Common myeloid progenitor, CD34-positive (primary cell): ENCODE measurements at regions not wholly inside any gene's neighbourhood (a gene's known extent, or its start where the extent isn't known, plus 50 kb on each side); places are given as distances from the start of the nearest gene placed in this dataset.

ENCODE experiments used
- CTCF ChIA-PET: fragments of 350-600 bp; sonication (Branson Sonifier 250); formaldehyde crosslinking; loops from one replicate; lab custom pipeline; 2021; ENCODE audit warnings: antibody characterized with exemption; lab: Charles Lee
- POLR2A ChIA-PET: fragments of 350-600 bp; sonication (Branson Sonifier 250); formaldehyde crosslinking; loops from one replicate; lab custom pipeline; 2021; ENCODE audit warnings: antibody characterized with exemption; lab: Charles Lee
- DNase-seq, 3 donors: peaks; one replicate each; pipeline versions ENCODE4 v3.0.0 to v3.0.0-alpha.2; 2013
- H3K27ac ChIP-seq, 2 experiments: 1 replicate in 1 of 2; 2 replicates in 1 of 2; pipeline ENCODE4 v1.7.0; 2013; ENCODE audit warnings: inconsistent platforms in 2 of 2, low read length in 2 of 2, mild to moderate bottlenecking in 2 of 2, low read depth in 1 of 2, moderate library complexity in 1 of 2; ENCODE audit not compliant: severe bottlenecking in 2 of 2, insufficient read depth in 1 of 2, poor library complexity in 1 of 2
- H3K27me3 ChIP-seq, 5 experiments: replicated peaks in 2 of 5; 1 replicate in 3 of 5; 2 replicates in 2 of 5; pipeline versions ENCODE4 v1.6.1 to v1.7.0; 2013; ENCODE audit warnings: low read length in 4 of 5, mild to moderate bottlenecking in 2 of 5, moderate library complexity in 2 of 5, inconsistent platforms in 1 of 5; ENCODE audit not compliant: insufficient read depth in 5 of 5, control insufficient read depth in 4 of 5
- H3K36me3 ChIP-seq, 4 experiments: 1 replicate in 2 of 4; 2 replicates in 2 of 4; pipeline versions ENCODE4 v1.6.1 to v1.7.0; 2013; ENCODE audit warnings: low read length in 3 of 4, control low read depth in 1 of 4, mild to moderate bottlenecking in 1 of 4; ENCODE audit not compliant: control insufficient read depth in 4 of 4, insufficient read depth in 4 of 4
- H3K4me1 ChIP-seq, 4 experiments: 1 replicate in 3 of 4; 2 replicates in 1 of 4; pipeline versions ENCODE4 v1.6.1 to v1.7.1; 2013; ENCODE audit warnings: low read length in 3 of 4, mild to moderate bottlenecking in 3 of 4, control low read depth in 1 of 4, inconsistent platforms in 1 of 4, moderate library complexity in 1 of 4; ENCODE audit not compliant: control insufficient read depth in 4 of 4, insufficient read depth in 4 of 4; ENCODE audit errors: control extremely low read depth in 1 of 4
- H3K4me3 ChIP-seq, 7 experiments: 1 replicate in 4 of 7; 2 replicates in 3 of 7; pipeline versions ENCODE4 v1.5.1 to v1.7.0; 2013; ENCODE audit warnings: mild to moderate bottlenecking in 7 of 7, low read length in 6 of 7, moderate library complexity in 6 of 7, inconsistent platforms in 2 of 7, low read depth in 2 of 7, control low read depth in 1 of 7; ENCODE audit not compliant: insufficient read depth in 4 of 7, control insufficient read depth in 1 of 7; ENCODE audit errors: extremely low read depth in 1 of 7
- H3K9me3 ChIP-seq, 5 experiments: 1 replicate in 4 of 5; 2 replicates in 1 of 5; pipeline versions ENCODE4 v1.6.1 to v1.7.1; 2013; ENCODE audit warnings: low read length in 4 of 5, mild to moderate bottlenecking in 2 of 5, inconsistent platforms in 1 of 5, low read depth in 1 of 5, moderate library complexity in 1 of 5; ENCODE audit not compliant: control insufficient read depth in 4 of 5, insufficient read depth in 2 of 5; ENCODE audit errors: control extremely low read depth in 1 of 5
- WGBS: methylation state at CpG from one replicate; pipeline ENCODE4 v1.1.5; 2013; ENCODE audit not compliant: insufficient coverage; 5-methylcytosine and 5-hydroxymethylcytosine counted together

DNA sequence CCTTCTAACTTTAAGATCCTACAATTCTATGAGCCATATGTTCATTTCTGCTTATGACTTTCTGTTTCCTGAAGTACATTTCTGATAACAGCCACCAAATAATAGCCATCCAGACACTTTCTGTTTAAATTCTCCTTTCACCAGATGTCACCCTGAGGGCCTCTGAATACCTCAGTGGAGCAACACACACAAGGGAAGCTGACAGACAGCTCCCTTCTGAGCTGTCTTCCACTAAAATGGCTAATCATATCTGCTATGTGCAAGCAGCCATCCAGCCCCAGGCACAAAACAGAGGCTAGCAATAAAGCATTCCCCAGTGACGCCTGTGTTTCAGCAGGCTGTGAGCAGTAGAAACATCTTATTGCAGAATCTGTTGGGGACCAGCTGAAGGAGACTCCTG, 666.6 kb upstream of the UBE2E2 start:
- H3K4me1 ChIP-seq: peaks cover 0 to 16% (median 5%) of the 10 kb centered on the region in 4 experiments
- peak overlapping the region in 1 of 2 experiments; percentile 11 for H3K27ac ChIP-seq
- peak overlapping the region in 1 of 7 experiments; percentile 4 for H3K4me3 ChIP-seq
- peak in 2 of 3 donors; percentile 52 to 79 for DNase-seq
- WGBS: 78% methylated on average over 1 of the region's 1 CpG
- POLR2A ChIA-PET: no interaction called here
- H3K9me3 ChIP-seq: no peaks in the 10 kb centered on the region
- H3K27me3 ChIP-seq: no peaks in the 10 kb centered on the region
- CTCF ChIA-PET: no interaction called here
- no peaks in the 10 kb centered on the region for H3K36me3 ChIP-seq

DNA sequence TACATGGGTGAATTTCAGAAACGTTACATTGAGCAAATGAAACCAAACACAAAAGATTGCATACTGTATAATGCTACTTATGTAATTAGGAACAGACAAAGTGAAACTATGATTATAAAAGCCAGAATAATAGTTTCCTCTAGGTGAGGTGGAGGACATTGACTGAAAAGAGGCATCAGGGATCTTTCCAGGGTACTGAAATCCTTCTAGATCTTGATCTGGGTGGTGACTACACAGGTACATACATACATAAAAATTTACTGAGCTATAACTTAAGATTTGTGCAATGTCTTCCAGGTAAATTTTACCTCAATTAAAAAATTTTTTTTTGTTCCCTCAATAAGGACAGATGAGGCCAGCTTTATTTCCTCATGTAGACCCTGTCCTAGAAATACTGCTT, 665.6 kb upstream of the UBE2E2 start:
- Histone ChIP-seq H3K4me3 (no peak overlapping the region), H3K27me3 (no peaks in the 10 kb centered on the region), H3K27ac (no peak overlapping the region), H3K36me3 (no peaks in the 10 kb centered on the region), H3K4me1 (peaks cover 0 to 16% (median 5%) of the 10 kb centered on the region in 4 experiments), H3K9me3 (no peaks in the 10 kb centered on the region)
- peak in 1 of 3 donors; percentile 24 for DNase-seq
- CTCF ChIA-PET: no interaction called here
- no CpG with 5 or more reads among the region's 1 CpG for WGBS
- POLR2A ChIA-PET: no interaction called here

DNA sequence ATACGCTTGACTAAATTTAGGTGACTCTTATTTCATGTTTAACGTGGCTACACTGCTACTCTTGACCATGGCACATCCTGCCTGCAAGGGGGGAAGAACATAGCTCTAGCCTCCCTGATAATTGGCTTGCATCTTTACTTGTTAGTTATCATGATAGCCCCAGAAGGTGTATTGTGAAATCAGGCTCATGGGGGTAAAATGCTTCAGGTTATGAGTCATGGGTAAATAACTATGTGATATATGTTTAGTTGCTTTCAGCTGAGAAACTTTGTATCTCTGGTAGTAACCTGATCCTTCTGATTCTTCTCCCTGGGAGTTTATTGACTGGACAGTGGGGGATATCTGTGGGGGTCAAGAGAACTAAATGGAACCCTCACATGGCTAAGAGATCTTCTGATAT, 660.8 kb upstream of the UBE2E2 start:
- DNase-seq: no peak
- H3K27me3 ChIP-seq: no peaks in the 10 kb centered on the region
- POLR2A ChIA-PET: no interaction called here
- no peak overlapping the region for H3K27ac ChIP-seq
- H3K9me3 ChIP-seq: peaks cover 0 to 4% (median 0%) of the 10 kb centered on the region in 5 experiments
- WGBS: 96% methylated on average over 2 of the region's 2 CpGs
- H3K4me3 ChIP-seq: no peak overlapping the region
- peaks cover 0 to 3% (median 0%) of the 10 kb centered on the region in 4 experiments for H3K4me1 ChIP-seq
- no peaks in the 10 kb centered on the region for H3K36me3 ChIP-seq
- CTCF ChIA-PET: no interaction called here

DNA sequence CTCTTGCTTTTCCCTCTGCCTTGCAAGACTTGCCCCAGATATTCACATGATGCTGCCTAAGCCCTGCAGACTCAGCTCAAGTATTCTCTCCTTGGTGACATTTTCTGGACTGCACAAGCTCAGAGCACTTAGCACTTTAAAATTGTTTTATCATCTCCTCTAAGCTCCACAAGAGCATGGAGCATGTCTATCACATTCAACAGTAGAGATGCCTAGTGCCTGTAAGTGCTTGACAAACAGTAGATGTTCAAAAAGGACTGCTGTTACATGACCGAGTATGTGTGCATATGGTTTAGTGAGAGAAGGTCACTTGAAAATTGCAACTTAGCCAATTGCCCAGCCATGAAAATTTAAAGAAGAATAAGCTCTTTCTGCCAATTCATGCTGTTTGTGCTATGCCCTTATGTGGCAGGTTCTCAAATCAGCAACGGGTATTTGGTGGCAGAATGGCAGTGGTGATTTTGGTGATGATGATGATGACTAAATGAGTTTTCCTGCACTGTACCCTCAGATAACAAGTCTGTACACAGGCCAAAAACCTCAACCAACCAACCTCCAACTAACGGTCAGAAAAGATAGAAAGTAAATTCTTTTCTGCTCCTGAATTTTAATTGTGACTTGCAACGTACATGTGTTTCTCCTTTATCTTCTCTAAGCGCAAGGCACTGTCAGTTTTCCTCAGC, 647.2 kb upstream of the UBE2E2 start:
- H3K4me3 ChIP-seq: peak overlapping the region in 4 of 7 experiments; percentile 4 to 58 (median 42)
- H3K36me3 ChIP-seq: no peaks in the 10 kb centered on the region
- ChIA-PET POLR2A (interaction anchor here (0.6 kb wide), 1 partner anchor 1470 kb away, joined by 4 read pairs; no protein-coding TSS in a partner anchor), CTCF (interaction anchor here (1.8 kb wide), 1 partner anchor 10 kb away, joined by 5 read pairs; no protein-coding TSS in a partner anchor)
- H3K9me3 ChIP-seq: no peaks in the 10 kb centered on the region
- DNase-seq: peak; percentile 85 to 95 (median 90)
- H3K4me1 ChIP-seq: peaks cover 0 to 27% (median 12%) of the 10 kb centered on the region in 4 experiments
- peak overlapping the region; percentile 59 to 75 for H3K27ac ChIP-seq
- no peaks in the 10 kb centered on the region for H3K27me3 ChIP-seq
- 11% methylated on average over 1 of the region's 5 CpGs for WGBS

DNA sequence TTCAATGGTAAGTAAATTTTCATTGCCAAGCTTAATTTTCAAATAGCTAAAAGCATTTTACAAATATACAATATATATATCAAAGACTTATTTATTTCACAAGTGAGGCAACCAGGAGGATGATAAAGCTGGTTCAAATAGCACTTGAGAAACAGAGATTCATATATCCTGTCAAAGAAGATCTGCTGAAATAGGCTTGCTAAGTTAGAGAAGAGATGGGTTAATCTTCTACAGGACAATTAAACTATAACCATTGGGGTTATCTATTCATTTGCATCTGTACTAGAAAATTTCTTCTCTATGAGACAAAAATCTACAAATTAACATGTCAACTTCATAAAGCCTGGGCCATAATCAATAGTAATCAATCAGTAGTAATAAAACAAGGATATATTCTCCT, 637.7 kb upstream of the UBE2E2 start:
- H3K9me3 ChIP-seq: no peaks in the 10 kb centered on the region
- H3K27me3 ChIP-seq: no peaks in the 10 kb centered on the region
- no peak overlapping the region for H3K27ac ChIP-seq
- H3K4me3 ChIP-seq: no peak overlapping the region
- POLR2A ChIA-PET: no interaction called here
- no peaks in the 10 kb centered on the region for H3K36me3 ChIP-seq
- no peak for DNase-seq
- CTCF ChIA-PET: interaction anchor here (1.9 kb wide), 1 partner anchor 9 kb away, joined by 5 read pairs; no protein-coding TSS in a partner anchor
- H3K4me1 ChIP-seq: peaks cover 0 to 10% (median 8%) of the 10 kb centered on the region in 4 experiments

DNA sequence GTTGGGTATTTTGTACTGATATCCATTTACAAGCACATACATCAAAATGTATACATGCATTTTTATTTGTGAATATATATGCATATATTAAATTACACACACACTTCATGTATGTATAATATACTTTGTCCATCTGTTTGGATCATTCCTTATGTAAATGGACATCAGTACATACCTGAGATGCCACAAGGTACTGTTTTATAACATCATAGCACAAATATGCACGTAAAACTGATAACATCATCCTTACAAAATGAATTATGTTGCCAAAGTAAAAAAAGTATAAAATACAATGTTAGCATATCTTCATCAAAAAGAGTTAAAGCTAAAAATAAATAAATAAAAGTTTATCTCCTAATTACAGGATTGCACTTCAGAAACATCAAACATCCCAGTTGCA, 634.8 kb upstream of the UBE2E2 start:
- Histone ChIP-seq H3K36me3 (no peaks in the 10 kb centered on the region), H3K27me3 (no peaks in the 10 kb centered on the region), H3K9me3 (no peaks in the 10 kb centered on the region), H3K4me3 (no peak overlapping the region), H3K27ac (no peak overlapping the region), H3K4me1 (peaks cover 0 to 9% (median 7%) of the 10 kb centered on the region in 4 experiments)
- WGBS: no CpG with 5 or more reads among the region's 1 CpG
- no peak for DNase-seq
- POLR2A ChIA-PET: no interaction called here
- CTCF ChIA-PET: no interaction called here

DNA sequence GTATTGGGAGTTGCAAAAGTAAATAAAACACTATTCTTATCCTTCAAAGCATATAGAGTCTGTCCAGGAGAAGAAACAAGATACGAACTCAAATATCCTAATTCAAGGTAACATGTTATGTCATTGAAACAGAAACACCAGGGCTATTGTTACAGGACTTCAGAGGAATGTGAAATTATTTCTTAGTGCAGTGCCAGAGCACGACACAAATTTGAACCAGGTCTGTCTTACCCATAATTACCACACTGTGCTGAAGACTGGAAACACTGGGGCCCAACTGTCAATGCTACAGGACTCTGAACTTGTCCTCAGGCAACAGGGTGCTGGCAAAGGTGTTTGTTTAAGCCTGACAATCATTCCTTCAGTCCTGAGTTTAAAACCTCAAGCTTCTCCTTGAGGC, 633.6 kb upstream of the UBE2E2 start:
- CTCF ChIA-PET: no interaction called here
- POLR2A ChIA-PET: no interaction called here
- no peaks in the 10 kb centered on the region for H3K36me3 ChIP-seq

More for the DNA sequence above, 633.6 kb upstream of the UBE2E2 start:
- H3K4me3 ChIP-seq: no peak overlapping the region
- no peak overlapping the region for H3K27ac ChIP-seq
- no peaks in the 10 kb centered on the region for H3K27me3 ChIP-seq
- 100% methylated on average over 1 of the region's 2 CpGs for WGBS
- DNase-seq: no peak
- H3K9me3 ChIP-seq: no peaks in the 10 kb centered on the region
- peaks cover 0 to under 1% (median 0%) of the 10 kb centered on the region in 4 experiments for H3K4me1 ChIP-seq
